SU-DHL-6 (cell line): ENCODE measurements at regions not wholly inside any gene's neighbourhood (a gene's known extent, or its start where the extent isn't known, plus 50 kb on each side); places are given as distances from the start of the nearest gene placed in this dataset.

ENCODE experiments used
- H2AFZ ChIP-seq: fragments of 200-600 bp; sonication (generic); 2 replicates; pipeline ENCODE4 v1.6.1; 2014; ENCODE audit warnings: low read depth, mild to moderate bottlenecking, moderate library complexity, mixed read lengths, antibody characterized with exemption, low read length; ENCODE audit not compliant: severe bottlenecking
- H3F3A ChIP-seq: fragments of 200-600 bp; shearing (Covaris generic); 2 replicates; pipeline ENCODE4 v1.6.0; 2016; ENCODE audit warnings: antibody characterized with exemption, mild to moderate bottlenecking; ENCODE audit not compliant: insufficient read depth
- H3K27ac ChIP-seq: fragments of 200-600 bp; sonication (generic); 2 replicates; pipeline ENCODE4 v1.5.1; 2016; ENCODE audit warnings: low read depth, mild to moderate bottlenecking, low read length, moderate library complexity, mixed read lengths
- H3K27me3 ChIP-seq: fragments of 200-600 bp; sonication (generic), shearing (Covaris generic); 2 replicates; pipeline ENCODE4 v1.6.0; 2014; ENCODE audit warnings: mild to moderate bottlenecking, low read length
- H3K36me3 ChIP-seq: fragments of 200-600 bp; sonication (generic); 2 replicates; pipeline ENCODE4 v1.6.1; 2014; ENCODE audit warnings: mild to moderate bottlenecking, low read length, mixed read lengths
- H3K4me2 ChIP-seq: fragments of 300-600, 200-600 bp; shearing (Covaris generic), sonication (generic); 2 replicates; pipeline ENCODE4 v1.6.0; 2014; ENCODE audit warnings: low read length, low read depth, mild to moderate bottlenecking; ENCODE audit not compliant: poor library complexity, severe bottlenecking
- H3K4me3 ChIP-seq: fragments of 200-600 bp; sonication (generic); 2 replicates; pipeline ENCODE4 v1.5.1; 2014; ENCODE audit warnings: antibody characterized with exemption, low read length, mild to moderate bottlenecking, mixed read lengths; ENCODE audit not compliant: insufficient read depth, poor library complexity, severe bottlenecking
- H3K79me2 ChIP-seq: fragments of 200-600 bp; sonication (generic); 2 replicates; pipeline ENCODE4 v1.6.1; 2014; ENCODE audit warnings: mild to moderate bottlenecking, low read length, moderate library complexity; ENCODE audit not compliant: insufficient read depth
- H3K9ac ChIP-seq: fragments of 200-600 bp; sonication (generic); 2 replicates; pipeline ENCODE4 v1.7.0; 2014; ENCODE audit warnings: mild to moderate bottlenecking, low read length
- H3K9me2 ChIP-seq: fragments of 200-600 bp; sonication (generic); replicated peaks from 2 replicates; pipeline ENCODE4 v1.6.1; 2014; ENCODE audit warnings: low read length; ENCODE audit not compliant: insufficient read depth
- H3K9me3 ChIP-seq: fragments of 200-600 bp; sonication (generic); 2 replicates; pipeline ENCODE4 v1.6.1; 2014; ENCODE audit warnings: low read length, mixed read lengths; ENCODE audit not compliant: insufficient read depth
- H4K20me1 ChIP-seq: fragments of 200-600 bp; sonication (generic); 2 replicates; pipeline ENCODE4 v1.6.1; 2014; ENCODE audit warnings: low read depth, mild to moderate bottlenecking, antibody characterized with exemption, low read length, moderate library complexity, mixed read lengths
- EZH2phosphoT487 ChIP-seq: fragments of 200-600 bp; sonication (generic), shearing (Covaris generic); conservative IDR thresholded peaks from 2 replicates; pipeline ENCODE4 v1.6.1; 2018; ENCODE audit warnings: mild to moderate bottlenecking, antibody characterized with exemption, low read length, moderate library complexity, mixed read lengths
- TF ChIP-seq, protein P1 (sequence below): fragments of 200-600 bp; sonication (generic); IDR thresholded peaks from one replicate; pipeline ENCODE4 v1.5.1; 2017; ENCODE audit warnings: antibody characterized with exemption, mild to moderate bottlenecking, low read length, moderate library complexity; ENCODE audit not compliant: insufficient read depth, poor library complexity, severe bottlenecking

DNA sequence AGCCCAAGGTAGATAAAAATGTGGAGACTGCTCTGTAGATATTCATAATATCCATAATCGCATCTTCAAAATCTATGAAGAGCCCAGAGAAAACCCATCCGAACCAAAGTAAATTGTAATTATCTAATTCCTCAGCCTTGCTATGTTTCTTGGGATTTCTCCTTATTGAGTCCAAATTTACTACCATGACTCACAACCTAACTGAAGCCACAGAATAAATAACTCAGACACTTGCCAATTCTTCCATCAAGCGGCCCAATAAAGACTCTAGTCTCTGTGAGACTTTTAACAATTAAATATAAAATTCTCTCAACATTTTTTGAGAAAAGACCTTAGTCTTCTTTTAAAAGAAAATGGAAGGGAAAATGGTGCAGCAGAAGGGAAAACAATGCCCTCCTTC, 409.8 kb downstream of the DAD1 start:
- H3K79me2 ChIP-seq: no peaks in the 10 kb centered on the region
- H3K4me2 ChIP-seq: no peak overlapping the region
- H2AFZ ChIP-seq: no peak overlapping the region
- no peaks in the 10 kb centered on the region for H3K9me3 ChIP-seq
- H3K9me2 ChIP-seq: no peaks in the 10 kb centered on the region
- H3K4me3 ChIP-seq: no peak overlapping the region
- no peaks in the 10 kb centered on the region for H3K36me3 ChIP-seq
- no peaks in the 10 kb centered on the region for H3K27me3 ChIP-seq
- no peak overlapping the region for H3K27ac ChIP-seq
- no peak overlapping the region for H3K9ac ChIP-seq
- no peaks in the 10 kb centered on the region for H3F3A ChIP-seq
- no peaks in the 10 kb centered on the region for H4K20me1 ChIP-seq
- TF ChIP-seq EZH2phosphoT487: no peak
- TF ChIP-seq, protein P1, sequence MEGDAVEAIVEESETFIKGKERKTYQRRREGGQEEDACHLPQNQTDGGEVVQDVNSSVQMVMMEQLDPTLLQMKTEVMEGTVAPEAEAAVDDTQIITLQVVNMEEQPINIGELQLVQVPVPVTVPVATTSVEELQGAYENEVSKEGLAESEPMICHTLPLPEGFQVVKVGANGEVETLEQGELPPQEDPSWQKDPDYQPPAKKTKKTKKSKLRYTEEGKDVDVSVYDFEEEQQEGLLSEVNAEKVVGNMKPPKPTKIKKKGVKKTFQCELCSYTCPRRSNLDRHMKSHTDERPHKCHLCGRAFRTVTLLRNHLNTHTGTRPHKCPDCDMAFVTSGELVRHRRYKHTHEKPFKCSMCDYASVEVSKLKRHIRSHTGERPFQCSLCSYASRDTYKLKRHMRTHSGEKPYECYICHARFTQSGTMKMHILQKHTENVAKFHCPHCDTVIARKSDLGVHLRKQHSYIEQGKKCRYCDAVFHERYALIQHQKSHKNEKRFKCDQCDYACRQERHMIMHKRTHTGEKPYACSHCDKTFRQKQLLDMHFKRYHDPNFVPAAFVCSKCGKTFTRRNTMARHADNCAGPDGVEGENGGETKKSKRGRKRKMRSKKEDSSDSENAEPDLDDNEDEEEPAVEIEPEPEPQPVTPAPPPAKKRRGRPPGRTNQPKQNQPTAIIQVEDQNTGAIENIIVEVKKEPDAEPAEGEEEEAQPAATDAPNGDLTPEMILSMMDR: no peak

DNA sequence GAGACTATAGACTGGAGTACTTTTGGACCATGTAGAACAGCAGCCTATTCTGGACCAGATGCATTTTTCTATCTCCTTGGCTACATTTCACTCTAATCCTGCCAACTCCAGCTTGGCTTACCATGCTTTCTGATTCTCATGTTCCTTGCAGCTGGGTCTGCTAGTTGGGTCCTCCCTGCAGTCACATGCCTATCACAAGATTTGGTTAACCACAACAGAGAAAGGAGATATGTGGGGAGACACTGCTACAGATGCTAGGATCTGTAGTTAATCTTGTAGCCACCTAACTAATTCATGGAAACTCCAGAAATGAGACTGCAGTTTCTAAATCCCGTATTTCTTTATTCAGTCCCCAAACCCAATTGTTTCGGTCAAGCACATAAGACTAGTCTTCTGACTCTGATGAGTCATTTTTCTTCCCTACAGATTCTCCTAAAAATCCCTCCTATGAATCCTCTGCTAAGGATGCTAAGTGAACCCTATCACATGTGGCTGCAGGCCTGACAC, 410.6 kb downstream of the DAD1 start:
- no peaks in the 10 kb centered on the region for H3K9me3 ChIP-seq
- H3K36me3 ChIP-seq: no peaks in the 10 kb centered on the region
- no peak overlapping the region for H3K9ac ChIP-seq
- TF ChIP-seq, protein P1: no peak
- TF ChIP-seq EZH2phosphoT487: no peak
- H3K79me2 ChIP-seq: no peaks in the 10 kb centered on the region
- H3K27me3 ChIP-seq: no peaks in the 10 kb centered on the region
- H3K9me2 ChIP-seq: no peaks in the 10 kb centered on the region
- no peaks in the 10 kb centered on the region for H3F3A ChIP-seq
- no peak overlapping the region for H3K4me2 ChIP-seq
- H4K20me1 ChIP-seq: no peaks in the 10 kb centered on the region
- H3K4me3 ChIP-seq: no peak overlapping the region
- H2AFZ ChIP-seq: no peak overlapping the region
- H3K27ac ChIP-seq: no peak overlapping the region

GRCh38 chr14:22177870-22178269, 411.2 kb downstream of the DAD1 start:
- no peak for TF ChIP-seq EZH2phosphoT487
- TF ChIP-seq, protein P1: no peak
- Histone ChIP-seq H3K4me3 (no peak overlapping the region), H3K27me3 (no peaks in the 10 kb centered on the region), H2AFZ (no peak overlapping the region), H3F3A (no peaks in the 10 kb centered on the region), H3K9me3 (no peaks in the 10 kb centered on the region), H3K36me3 (no peaks in the 10 kb centered on the region), H3K9ac (no peak overlapping the region), H3K27ac (no peak overlapping the region), H3K4me2 (no peak overlapping the region), H3K79me2 (no peaks in the 10 kb centered on the region), H4K20me1 (no peaks in the 10 kb centered on the region), H3K9me2 (no peaks in the 10 kb centered on the region)
